Fibroblast of lung (primary cell): ENCODE measurements at regions not wholly inside any gene's neighbourhood (a gene's known extent, or its start where the extent isn't known, plus 50 kb on each side); places are given as distances from the start of the nearest gene placed in this dataset.

Experiments used
- DNase-seq, 2 donors: peaks; one replicate each; pipeline versions ENCODE4 v3.0.0 to v3.0.0-alpha.2; 2010; ENCODE audit warnings: low read depth in 2 of 2
- H2AFZ ChIP-seq: 2 replicates; pipeline ENCODE4 v1.5.1; 2012; ENCODE audit warnings: low read length, control low read depth, inconsistent platforms
- H3K27ac ChIP-seq: 2 replicates; pipeline ENCODE4 v1.5.1; 2011; ENCODE audit warnings: low read length, control low read depth; ENCODE audit not compliant: insufficient read depth
- H3K27me3 ChIP-seq: 2 replicates; pipeline ENCODE4 v1.5.1; 2011; ENCODE audit warnings: mild to moderate bottlenecking, low read length; ENCODE audit not compliant: control insufficient read depth, insufficient read depth
- H3K36me3 ChIP-seq: 2 replicates; pipeline ENCODE4 v1.5.1; 2011; ENCODE audit warnings: low read length; ENCODE audit not compliant: control insufficient read depth, insufficient read depth
- H3K4me1 ChIP-seq: 2 replicates; pipeline ENCODE4 v1.5.1; 2011; ENCODE audit warnings: low read length; ENCODE audit not compliant: control insufficient read depth, insufficient read depth; ENCODE audit errors: extremely low read depth
- H3K4me2 ChIP-seq: 2 replicates; pipeline ENCODE4 v1.5.1; 2011; ENCODE audit warnings: low read length, control low read depth; ENCODE audit not compliant: insufficient read depth; ENCODE audit errors: extremely low read depth
- H3K4me3 ChIP-seq, 4 experiments: fragments of 200-600 bp in 1 of 4; sonication (generic) in 1 of 4; replicated peaks in 1 of 4; 2 replicates each; pipeline ENCODE4 v1.5.1; 2011 to 2016; ENCODE audit warnings: low read length in 4 of 4, low read depth in 3 of 4, mild to moderate bottlenecking in 3 of 4, control low read depth in 2 of 4, inconsistent platforms in 1 of 4, mixed read lengths in 1 of 4; ENCODE audit not compliant: insufficient read depth in 1 of 4; ENCODE audit errors: control extremely low read depth in 1 of 4
- H3K79me2 ChIP-seq: 2 replicates; pipeline ENCODE4 v1.5.1; 2012; ENCODE audit warnings: mild to moderate bottlenecking, low read length, inconsistent platforms; ENCODE audit not compliant: control insufficient read depth, insufficient read depth
- H3K9ac ChIP-seq: 2 replicates; pipeline ENCODE4 v1.5.1; 2011; ENCODE audit warnings: mild to moderate bottlenecking, low read length, control low read depth; ENCODE audit not compliant: insufficient read depth
- H3K9me3 ChIP-seq: 2 replicates; pipeline ENCODE4 v1.5.1; 2012; ENCODE audit warnings: low read depth, low read length; ENCODE audit not compliant: control insufficient read depth, insufficient read depth
- H4K20me1 ChIP-seq: 2 replicates; pipeline ENCODE4 v1.5.1; 2011; ENCODE audit warnings: low read length; ENCODE audit not compliant: control insufficient read depth, insufficient read depth; ENCODE audit errors: extremely low read depth
- CTCF ChIP-seq, 2 donors: IDR thresholded peaks in 1 of 2; conservative IDR thresholded peaks in 1 of 2; 1 replicate in 1 of 2; 2 replicates in 1 of 2; pipeline ENCODE4 v1.5.1; 2011 to 2012; ENCODE audit warnings: low read length in 2 of 2, control low read depth in 1 of 2, inconsistent platforms in 1 of 2, low read depth in 1 of 2, mild to moderate bottlenecking in 1 of 2
- EZH2 ChIP-seq: IDR thresholded peaks from 2 replicates; pipeline ENCODE4 v1.5.1; 2012; ENCODE audit warnings: low read length, control low read depth, mild to moderate bottlenecking; ENCODE audit errors: missing control alignments

DNA sequence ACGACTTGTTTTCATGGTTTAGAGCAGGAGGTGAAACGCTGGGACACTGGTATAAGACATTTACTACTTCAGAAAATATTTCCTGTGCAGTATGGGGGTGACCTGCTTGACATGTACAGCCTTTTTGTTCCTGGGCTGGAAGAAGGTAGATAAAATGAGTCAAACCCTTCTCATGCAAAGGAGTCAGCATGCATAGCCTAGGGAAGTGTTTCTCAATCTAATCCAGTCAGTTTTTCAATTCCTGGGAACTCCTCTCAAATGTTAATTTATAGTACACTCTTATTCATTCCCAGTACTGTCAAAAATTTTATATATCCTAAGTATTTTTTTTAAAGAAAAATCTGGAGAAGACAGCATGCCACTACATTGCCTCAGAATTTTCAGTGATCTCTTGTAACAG lies 154.7 kb upstream of the GUCY1A2 start:
- Histone ChIP-seq H3K4me1 (no peaks in the 10 kb centered on the region), H3K4me2 (no peak overlapping the region), H3K36me3 (no peaks in the 10 kb centered on the region), H3K27me3 (no peaks in the 10 kb centered on the region), H3K4me3 (no peak overlapping the region), H4K20me1 (no peaks in the 10 kb centered on the region), H3K27ac (no peak overlapping the region), H2AFZ (no peak overlapping the region), H3K79me2 (no peaks in the 10 kb centered on the region), H3K9ac (no peak overlapping the region), H3K9me3 (no peaks in the 10 kb centered on the region)
- DNase-seq, result no peak
- TF ChIP-seq CTCF (conservative IDR thresholded peaks at IDR 0.05 in 1 of 2, IDR thresholded peaks at IDR 0.05 in 1 of 2; ENCODE audit: low read depth in 1 of 2, low read length in 2 of 2) (no peak), EZH2 (no peak)

- TF ChIP-seq CTCF (conservative IDR thresholded peaks at IDR 0.05 in 1 of 2, IDR thresholded peaks at IDR 0.05 in 1 of 2; ENCODE audit: low read depth in 1 of 2, low read length in 2 of 2) (no peak), EZH2 (no peak)
- Histone ChIP-seq H3K27me3 (no peaks in the 10 kb centered on the region), H4K20me1 (no peaks in the 10 kb centered on the region), H3K79me2 (no peaks in the 10 kb centered on the region), H3K27ac (no peak overlapping the region), H3K36me3 (no peaks in the 10 kb centered on the region), H3K4me2 (no peak overlapping the region), H2AFZ (no peak overlapping the region), H3K4me1 (no peaks in the 10 kb centered on the region), H3K4me3 (no peak overlapping the region), H3K9me3 (no peaks in the 10 kb centered on the region), H3K9ac (no peak overlapping the region)
- peak in 1 of 2 donors; percentile 59 for DNase-seq
Observed at GRCh38 chr11:107157809-107158187, 139.5 kb upstream of the GUCY1A2 start.

DNA sequence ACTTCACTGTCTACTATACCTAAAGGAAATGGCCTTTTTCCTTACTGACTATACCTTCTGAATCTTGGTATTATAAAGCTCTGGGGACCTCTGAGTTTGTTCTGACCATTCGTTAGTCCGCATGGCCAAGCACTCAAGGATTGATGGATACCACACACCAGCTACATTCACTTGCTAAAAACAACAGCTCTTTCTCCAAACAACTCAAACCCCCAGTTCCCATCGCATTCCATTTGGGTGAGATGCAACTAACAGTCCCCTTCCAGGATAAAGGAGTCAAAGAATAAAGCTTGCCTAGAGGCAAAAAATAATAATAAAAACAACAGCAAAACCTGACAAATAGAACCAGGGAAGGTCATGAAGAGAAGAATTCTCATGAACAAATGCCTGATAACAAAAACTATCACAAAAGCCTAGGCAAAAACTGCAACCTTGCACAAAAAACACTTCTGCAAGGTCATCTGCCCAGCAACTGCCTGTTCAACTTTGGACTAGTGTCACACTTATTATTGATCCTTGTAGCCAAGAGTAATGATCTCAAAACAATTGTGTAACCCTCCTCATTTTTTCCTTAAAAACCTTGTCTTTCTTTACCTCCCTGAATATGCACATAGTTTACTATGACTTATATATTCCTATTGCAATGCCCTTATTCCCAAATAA lies 139.0 kb upstream of the GUCY1A2 start:
- Histone ChIP-seq H3K27ac (no peak overlapping the region), H4K20me1 (no peaks in the 10 kb centered on the region), H3K36me3 (no peaks in the 10 kb centered on the region), H2AFZ (no peak overlapping the region), H3K4me2 (no peak overlapping the region), H3K4me3 (no peak overlapping the region), H3K9me3 (no peaks in the 10 kb centered on the region), H3K9ac (no peak overlapping the region), H3K79me2 (no peaks in the 10 kb centered on the region), H3K27me3 (no peaks in the 10 kb centered on the region), H3K4me1 (no peaks in the 10 kb centered on the region)
- no peak for TF ChIP-seq EZH2
- TF ChIP-seq CTCF (conservative IDR thresholded peaks at IDR 0.05 in 1 of 2, IDR thresholded peaks at IDR 0.05 in 1 of 2; ENCODE audit: low read depth in 1 of 2, low read length in 2 of 2), result no peak
- DNase-seq, result peak in 1 of 2 donors; percentile 55
